Cardiac fibroblast (primary cell): ENCODE measurements at regions not wholly inside any gene's neighbourhood (a gene's known extent, or its start where the extent isn't known, plus 50 kb on each side); places are given as distances from the start of the nearest gene placed in this dataset.

ENCODE experiments used
- DNase-seq, 2 donors: peaks; one replicate each; pipeline versions ENCODE4 v3.0.0 to v3.0.0-alpha.2; 2010; ENCODE audit warnings: low read depth in 2 of 2
- H3K4me3 ChIP-seq, 2 donors: replicated peaks in 1 of 2; 1 replicate in 1 of 2; 2 replicates in 1 of 2; pipeline ENCODE4 v1.5.1; 2011; ENCODE audit warnings: low read depth in 2 of 2, low read length in 2 of 2, mild to moderate bottlenecking in 2 of 2, moderate library complexity in 1 of 2
- TF ChIP-seq, protein P1 (sequence below): IDR thresholded peaks from one replicate; pipeline ENCODE4 v1.5.1; 2011; ENCODE audit warnings: low read depth, mild to moderate bottlenecking, low read length, inconsistent platforms

DNA sequence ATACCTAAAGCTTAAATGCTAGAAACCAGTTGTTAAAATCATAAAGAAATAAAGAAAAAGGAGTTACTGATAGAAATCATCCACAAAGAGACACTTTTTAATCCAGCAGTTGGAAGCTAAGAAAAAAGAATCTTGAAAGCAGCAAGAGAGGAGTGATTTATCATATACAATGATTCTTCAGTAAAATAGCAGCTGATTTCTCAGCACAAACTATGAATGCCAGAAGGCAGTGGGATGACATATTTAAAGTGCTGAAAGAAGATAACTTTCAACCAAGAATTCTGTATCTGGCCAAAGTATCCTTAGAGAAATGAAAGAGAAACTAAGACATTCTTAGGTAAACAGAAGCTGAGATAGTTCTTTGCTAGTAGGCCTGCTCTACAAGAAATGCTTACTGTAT lies 366.0 kb downstream of the HTR1A start:
- TF ChIP-seq, protein P1, sequence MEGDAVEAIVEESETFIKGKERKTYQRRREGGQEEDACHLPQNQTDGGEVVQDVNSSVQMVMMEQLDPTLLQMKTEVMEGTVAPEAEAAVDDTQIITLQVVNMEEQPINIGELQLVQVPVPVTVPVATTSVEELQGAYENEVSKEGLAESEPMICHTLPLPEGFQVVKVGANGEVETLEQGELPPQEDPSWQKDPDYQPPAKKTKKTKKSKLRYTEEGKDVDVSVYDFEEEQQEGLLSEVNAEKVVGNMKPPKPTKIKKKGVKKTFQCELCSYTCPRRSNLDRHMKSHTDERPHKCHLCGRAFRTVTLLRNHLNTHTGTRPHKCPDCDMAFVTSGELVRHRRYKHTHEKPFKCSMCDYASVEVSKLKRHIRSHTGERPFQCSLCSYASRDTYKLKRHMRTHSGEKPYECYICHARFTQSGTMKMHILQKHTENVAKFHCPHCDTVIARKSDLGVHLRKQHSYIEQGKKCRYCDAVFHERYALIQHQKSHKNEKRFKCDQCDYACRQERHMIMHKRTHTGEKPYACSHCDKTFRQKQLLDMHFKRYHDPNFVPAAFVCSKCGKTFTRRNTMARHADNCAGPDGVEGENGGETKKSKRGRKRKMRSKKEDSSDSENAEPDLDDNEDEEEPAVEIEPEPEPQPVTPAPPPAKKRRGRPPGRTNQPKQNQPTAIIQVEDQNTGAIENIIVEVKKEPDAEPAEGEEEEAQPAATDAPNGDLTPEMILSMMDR, result no peak
- H3K4me3 ChIP-seq, result no peak overlapping the region
- DNase-seq, result no peak

DNA sequence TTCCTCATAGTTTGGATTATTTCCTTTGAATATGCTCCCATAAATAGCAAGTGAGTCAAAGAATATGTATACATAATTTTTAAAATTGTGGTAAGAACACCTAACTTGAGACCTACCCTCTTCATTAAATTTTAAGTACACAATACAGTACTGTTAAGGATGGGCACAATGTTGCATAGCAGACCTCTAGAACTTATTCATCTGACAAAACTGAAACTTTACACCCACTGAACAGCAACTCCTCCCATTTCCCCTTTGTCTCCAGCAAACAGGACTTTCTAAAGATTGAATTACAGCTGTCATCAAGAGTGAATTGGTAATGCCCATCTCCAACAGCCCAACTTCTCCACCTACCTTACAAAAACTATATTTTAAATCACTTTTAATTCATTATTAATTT lies 388.9 kb downstream of the HTR1A start:
- DNase-seq, result no peak
- TF ChIP-seq, protein P1, result no peak
- H3K4me3 ChIP-seq, result no peak overlapping the region

DNA sequence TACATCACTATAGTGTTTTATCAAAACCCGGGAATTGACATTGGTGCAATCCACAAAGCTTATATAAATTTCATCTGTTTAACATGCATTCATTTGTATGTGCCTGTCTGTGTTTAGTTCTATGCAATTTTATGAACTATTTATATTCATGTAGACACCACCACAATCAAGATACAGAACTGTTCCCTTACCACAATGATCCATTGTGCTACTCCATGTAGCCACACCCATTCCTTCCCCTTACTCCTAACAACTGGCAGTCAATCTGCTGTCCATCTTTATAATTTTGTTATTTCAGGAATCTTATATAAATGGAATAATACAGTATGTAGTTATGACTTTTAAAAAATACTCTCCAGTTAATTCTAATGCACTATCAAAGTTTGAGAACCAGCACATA lies 389.5 kb downstream of the HTR1A start:
- no peak for DNase-seq

DNA sequence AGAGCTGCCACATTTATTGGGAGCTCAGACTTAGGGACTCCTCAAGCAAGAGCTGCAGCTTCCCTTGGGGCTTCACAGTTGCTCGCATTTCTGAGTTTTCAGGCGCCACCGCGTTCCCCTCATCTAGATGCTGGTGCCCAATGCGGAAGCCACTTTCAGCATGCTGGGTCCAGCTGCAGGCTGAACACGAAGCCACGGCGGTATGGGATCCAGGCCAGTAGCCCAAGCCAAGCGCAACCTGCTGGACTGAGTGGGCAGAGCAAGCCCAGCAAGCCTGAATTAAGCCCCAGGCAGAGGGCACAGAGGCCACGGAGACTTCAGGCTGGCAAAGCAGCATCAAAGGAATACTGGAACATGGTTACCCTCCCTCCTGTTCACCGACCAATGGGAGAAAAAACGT lies 391.5 kb downstream of the HTR1A start:
- no peak for DNase-seq
- H3K4me3 ChIP-seq, result no peak overlapping the region
- TF ChIP-seq, protein P1, result no peak

More for the DNA sequence above, 389.5 kb downstream of the HTR1A start:
- TF ChIP-seq, protein P1, result no peak
- no peak overlapping the region for H3K4me3 ChIP-seq

DNA sequence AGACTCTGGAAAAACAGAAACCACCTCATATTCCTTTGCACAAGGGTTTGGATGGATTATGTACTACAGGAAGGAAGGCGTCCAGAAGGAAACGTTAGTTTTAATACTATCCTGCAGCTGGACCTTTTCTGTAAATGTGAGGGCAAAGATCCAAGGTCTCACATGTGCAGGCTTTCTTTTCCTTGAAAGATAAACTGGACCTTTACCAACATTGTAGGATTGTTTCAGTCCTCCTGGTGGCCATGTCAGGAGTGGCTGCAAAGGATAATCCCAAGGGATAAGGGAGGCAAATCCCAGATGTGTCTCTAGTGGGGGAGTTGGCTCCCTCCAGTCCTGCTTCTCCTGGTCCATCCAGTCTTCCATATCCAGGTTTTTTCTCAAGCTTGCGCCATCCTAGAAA lies 397.5 kb downstream of the HTR1A start:
- TF ChIP-seq, protein P1, result no peak
- no peak for DNase-seq
- no peak overlapping the region for H3K4me3 ChIP-seq

DNA sequence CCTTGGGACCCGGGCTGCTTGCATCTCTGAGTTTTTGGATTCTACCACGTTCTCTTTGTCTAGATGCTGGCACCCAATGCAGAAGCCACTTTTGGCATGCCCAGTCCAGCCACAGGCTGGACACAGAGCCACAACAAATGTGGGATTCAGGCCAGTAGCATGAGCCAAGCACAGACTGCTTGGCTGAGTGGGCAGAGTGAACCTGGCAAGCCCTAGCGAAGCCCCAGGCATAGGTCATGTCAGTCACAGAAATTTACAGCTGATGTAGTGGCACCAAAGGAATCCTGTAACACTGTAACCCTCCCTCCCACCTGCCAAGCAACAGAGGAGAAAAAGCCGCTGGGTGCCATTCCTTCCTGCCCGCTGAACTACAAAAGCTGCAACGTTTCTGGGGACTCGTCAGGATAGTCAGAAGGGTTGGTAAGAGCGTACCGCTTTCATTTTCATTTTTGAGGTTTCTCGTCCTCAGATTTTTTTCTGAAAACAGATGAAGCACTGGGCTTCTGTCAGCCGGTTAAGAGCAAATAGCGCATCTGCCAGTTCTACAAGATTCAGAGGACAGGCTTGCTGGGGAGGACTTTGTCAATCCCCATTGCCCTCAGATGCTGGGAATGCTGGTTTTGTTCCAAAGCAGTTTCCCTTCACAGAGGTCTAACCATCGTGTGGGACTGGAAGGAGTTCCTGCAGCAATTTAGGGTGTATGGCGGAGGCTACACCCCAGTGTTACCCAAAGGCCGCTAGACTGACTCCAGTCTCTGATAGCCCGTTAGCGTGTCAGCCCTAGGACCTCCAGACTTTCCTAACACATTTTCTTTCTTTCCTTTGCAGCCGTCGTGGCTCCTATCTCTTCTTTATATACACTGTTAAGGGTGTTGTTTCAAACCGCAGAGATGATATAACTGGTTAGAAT lies 399.0 kb downstream of the HTR1A start:
- DNase-seq, result no peak
- TF ChIP-seq, protein P1, result no peak
- no peak overlapping the region for H3K4me3 ChIP-seq
